Stimulated activated CD8-positive, alpha-beta memory T cell treated with anti-CD3 and anti-CD28 coated beads, Interleukin-4, amount 100 ng/mL, for 24 hours (primary cell): ENCODE measurements at regions not wholly inside any gene's neighbourhood (a gene's known extent, or its start where the extent isn't known, plus 50 kb on each side); places are given as distances from the start of the nearest gene placed in this dataset.
"Not testable (repeated sequence)": the region's sequence is repeated elsewhere in the genome, so short reads cannot be mapped to it uniquely, and the experiment has no call there.

Experiments
- DNase-seq: peaks from one replicate; pipeline ENCODE4 v3.0.0-alpha.2; 2020; ENCODE audit warnings: low read depth

GRCh38 chr13:40047322-40047771 lies 391.9 kb downstream of the COG6 start:
- DNase-seq, result no peak

- no peak for DNase-seq
Measured at GRCh38 chr13:40048551-40048950, 393.1 kb downstream of the COG6 start.

GRCh38 chr13:40052954-40053353 lies 397.5 kb downstream of the COG6 start:
- no peak for DNase-seq

DNA sequence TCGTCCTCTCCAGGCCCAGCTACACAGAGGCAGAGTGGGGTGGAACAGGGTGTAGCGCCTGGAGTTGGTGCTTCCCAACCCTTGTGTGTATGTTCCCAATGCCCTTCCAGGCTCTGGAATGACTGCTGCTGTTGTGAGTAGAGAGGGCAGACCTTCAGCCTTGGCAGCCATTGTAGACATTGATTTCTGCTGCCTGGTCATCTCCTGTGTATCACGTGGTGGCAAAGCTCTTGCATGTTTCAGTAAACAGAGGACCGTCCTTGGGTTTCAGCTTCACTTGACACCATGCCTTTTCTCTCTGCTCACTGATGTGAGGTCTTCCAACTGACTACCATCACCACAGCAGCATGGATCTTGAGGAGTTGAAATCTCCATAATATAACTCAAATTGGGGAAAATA lies 397.9 kb downstream of the COG6 start:
- no peak for DNase-seq

DNA sequence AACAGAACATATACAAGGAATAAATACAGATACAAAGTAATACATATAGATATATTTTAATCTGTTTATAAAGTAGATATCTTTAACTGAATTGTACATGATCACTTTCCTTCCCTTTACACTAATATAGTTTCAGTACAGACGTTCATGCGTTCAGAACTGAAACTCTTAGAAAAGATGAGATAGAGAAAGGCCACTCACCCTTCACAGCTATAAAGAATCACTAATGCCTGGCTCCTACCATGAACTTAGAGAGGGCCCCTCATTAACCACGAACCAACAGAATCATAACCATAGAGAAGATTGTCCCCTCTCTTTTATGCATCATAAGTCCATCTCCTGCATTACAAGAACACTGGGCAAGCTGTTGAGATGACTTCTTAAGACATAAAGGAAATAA lies 399.0 kb downstream of the COG6 start:
- DNase-seq, result not testable (repeated sequence)

GRCh38 chr13:40056898-40057619 lies 401.6 kb downstream of the COG6 start:
- no peak for DNase-seq

DNA sequence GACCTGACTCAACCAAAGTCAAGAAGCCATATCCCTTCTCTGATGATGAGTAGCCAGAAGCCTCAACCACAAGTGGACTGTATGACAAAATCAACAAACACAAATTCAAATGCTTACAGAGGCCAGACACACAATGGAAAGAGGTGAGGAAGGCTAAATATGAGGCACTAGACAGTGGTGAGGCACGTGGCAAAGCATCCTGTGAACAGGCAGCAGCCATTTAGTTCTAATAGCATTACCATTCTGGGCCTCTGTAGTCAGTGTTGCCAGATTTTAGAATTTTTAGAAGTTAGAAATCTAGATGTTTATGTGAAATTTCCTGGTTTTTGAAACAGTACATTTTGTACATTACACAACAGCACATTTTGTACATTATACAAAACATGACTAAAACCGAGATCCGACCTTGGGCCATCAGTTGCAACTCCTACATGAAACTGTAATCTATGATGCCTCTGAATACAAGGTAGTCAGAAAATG lies 403.3 kb downstream of the COG6 start:
- no peak for DNase-seq

GRCh38 chr13:40059540-40060232 lies 404.2 kb downstream of the COG6 start:
- no peak for DNase-seq

- peak; percentile 14 for DNase-seq
Measured at GRCh38 chr13:40060296-40061007, 405.0 kb downstream of the COG6 start.

- no peak for DNase-seq
Measured at GRCh38 chr13:40061466-40062450, 406.3 kb downstream of the COG6 start.

- DNase-seq, result no peak
Measured at GRCh38 chr13:40063278-40063698, 407.8 kb downstream of the COG6 start.

DNA sequence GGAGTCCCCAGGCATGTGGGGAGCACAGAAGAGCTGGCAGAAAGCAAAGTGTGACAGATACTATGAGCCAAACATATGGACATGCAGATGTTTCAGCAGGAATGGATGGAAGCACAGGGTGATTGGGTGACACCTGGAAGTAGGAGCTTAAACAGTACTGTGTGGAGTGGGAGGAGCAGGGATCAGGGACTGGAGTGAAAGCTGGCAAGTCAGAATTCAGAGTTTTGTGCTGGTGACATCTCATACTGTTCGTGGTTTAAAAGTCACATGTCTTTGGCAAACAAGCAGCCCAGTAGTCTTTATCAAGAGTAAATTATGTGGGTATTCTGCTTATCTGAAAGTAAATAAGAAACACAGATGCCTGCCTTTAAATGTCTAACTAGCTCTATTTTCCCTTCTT lies 408.2 kb downstream of the COG6 start:
- DNase-seq, result no peak

GRCh38 chr13:40064154-40065097 lies 409.0 kb downstream of the COG6 start:
- no peak for DNase-seq

- peak; percentile 57 for DNase-seq
Measured at GRCh38 chr13:40069173-40070044, 413.9 kb downstream of the COG6 start.

DNA sequence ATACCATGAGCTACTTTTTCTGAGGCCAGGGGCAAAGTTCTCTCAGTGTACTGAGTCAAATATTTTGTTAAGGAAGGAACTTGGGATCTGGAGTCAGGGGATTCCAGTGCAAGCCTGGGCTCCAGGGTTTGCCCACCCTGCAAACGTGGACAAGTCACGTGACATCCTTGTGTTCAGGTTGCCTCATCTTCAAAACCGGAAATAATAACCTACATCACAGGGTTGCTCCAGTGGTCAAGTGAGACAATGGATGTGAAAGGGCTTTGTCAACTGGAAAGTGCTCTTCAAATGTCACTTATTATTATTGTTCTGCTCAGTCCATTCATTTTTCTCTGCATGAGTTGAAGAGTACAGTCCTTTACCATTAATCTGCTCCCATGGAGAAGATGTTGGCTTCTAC lies 414.9 kb downstream of the COG6 start:
- DNase-seq, result no peak

GRCh38 chr13:40072663-40073120 lies 417.2 kb downstream of the COG6 start:
- DNase-seq, result no peak

DNA sequence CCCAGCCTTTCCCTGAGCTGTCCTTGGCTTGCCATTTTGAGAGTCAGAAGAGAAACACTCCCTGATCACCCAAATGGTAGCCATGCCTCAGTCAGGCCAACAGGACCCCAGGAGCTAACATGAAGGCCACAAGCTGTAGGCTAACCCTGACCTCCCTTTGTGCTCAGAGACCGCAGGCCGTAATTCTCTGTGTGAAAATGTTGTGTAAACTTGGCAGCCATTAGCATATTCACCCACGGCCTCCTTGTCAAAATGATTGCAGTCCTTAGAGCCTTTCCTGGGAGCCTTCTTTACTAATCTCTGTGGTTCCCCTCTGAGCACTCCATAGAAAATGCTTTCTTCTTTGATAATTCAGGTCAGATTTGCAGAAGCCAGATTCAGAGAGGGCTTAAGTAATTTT lies 418.9 kb downstream of the COG6 start:
- DNase-seq, result no peak

DNA sequence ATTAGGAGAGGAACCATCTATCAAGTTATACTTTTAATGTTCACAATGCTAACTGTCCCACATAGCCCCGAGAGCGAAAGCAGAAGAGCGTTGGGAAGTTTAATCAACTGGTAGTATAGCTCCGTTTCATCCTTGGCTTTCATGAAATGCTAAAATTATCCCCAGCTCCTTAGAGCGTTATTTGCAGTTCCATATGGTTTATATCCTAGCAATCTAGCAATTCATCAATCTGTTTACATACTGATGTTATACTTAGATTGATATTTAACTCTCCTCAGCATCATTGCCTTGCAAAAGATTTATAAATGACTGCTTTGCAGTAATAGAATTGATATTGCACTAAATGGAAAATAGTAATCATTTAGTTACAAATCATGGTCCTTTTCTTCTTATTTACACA lies 419.8 kb downstream of the COG6 start:
- no peak for DNase-seq

DNA sequence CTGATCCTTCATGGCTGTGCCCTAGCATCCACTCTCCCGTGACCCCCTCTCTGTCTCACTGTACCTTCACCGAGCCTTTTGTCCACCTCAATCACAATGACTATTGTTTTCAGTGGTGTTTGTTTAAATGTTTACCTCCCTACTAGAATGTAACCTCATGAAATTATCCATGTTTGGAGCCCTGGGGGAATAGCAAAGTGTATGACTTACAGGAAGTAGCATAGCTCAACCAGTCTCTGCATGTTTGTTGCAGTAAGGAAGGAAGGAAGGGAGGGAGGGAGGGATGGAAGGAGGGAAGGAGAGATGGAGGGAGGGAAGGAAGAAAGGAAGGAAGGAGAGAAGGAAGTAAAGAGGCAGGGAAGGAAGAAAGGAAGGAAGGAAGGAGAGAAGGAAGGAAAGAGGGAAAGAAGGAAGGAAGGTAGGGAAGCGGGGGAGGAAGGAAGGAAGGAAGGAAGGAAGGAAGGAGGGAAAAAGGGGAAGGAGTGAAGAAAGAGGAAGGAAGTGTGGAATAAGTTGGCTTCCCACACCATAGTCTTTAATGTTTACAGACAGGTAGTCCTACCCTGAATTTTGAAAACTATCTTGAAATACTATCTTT lies 421.4 kb downstream of the COG6 start:
- DNase-seq, result no peak
